Gastroesophageal sphincter (tissue), 3 donors: ENCODE measurements at regions not wholly inside any gene's neighbourhood (a gene's known extent, or its start where the extent isn't known, plus 50 kb on each side); places are given as distances from the start of the nearest gene placed in this dataset.

Experiments used
- CTCF ChIP-seq, 4 experiments: fragments of 200-600 bp in 2 of 4; fragments of 450-650 bp in 2 of 4; sonication (generic) in 1 of 4; IDR thresholded peaks; one replicate each; pipeline ENCODE4 v1.5.1; 2017 to 2019; ENCODE audit warnings: antibody characterized with exemption in 4 of 4, mild to moderate bottlenecking in 2 of 4, moderate library complexity in 2 of 4
- EP300 ChIP-seq: sonication (generic); formaldehyde crosslinking; IDR thresholded peaks from one replicate; pipeline ENCODE4 v1.6.1; 2017; ENCODE audit warnings: antibody characterized with exemption, mild to moderate bottlenecking

- TF ChIP-seq CTCF (IDR thresholded peaks at IDR 0.05) (no peak), EP300 (no peak)
Measured at GRCh38 chr16:85164838-85165516, 52.7 kb upstream of the CIBAR2 start.
